Stimulated activated CD8-positive, alpha-beta memory T cell treated with anti-CD3 and anti-CD28 coated beads, Interleukin-4, amount 100 ng/mL, for 4 hours (primary cell): ENCODE measurements at regions not wholly inside any gene's neighbourhood (a gene's known extent, or its start where the extent isn't known, plus 50 kb on each side); places are given as distances from the start of the nearest gene placed in this dataset.

Experiments
- DNase-seq, 2 donors: peaks; one replicate each; pipeline ENCODE4 v3.0.0-alpha.2; 2020; ENCODE audit warnings: low read depth in 2 of 2, low spot score in 1 of 2

- no peak for DNase-seq
Measured at GRCh38 chr10:110355141-110355831, 50.6 kb upstream of the SMNDC1 start.

GRCh38 chr10:110355922-110356627 lies 51.4 kb upstream of the SMNDC1 start:
- no peak for DNase-seq

GRCh38 chr10:110356628-110357245 lies 52.0 kb upstream of the SMNDC1 start:
- DNase-seq, result peak in 1 of 2 donors; percentile 27

GRCh38 chr10:110357252-110357780 lies 52.6 kb upstream of the SMNDC1 start:
- peak in 1 of 2 donors; percentile 38 for DNase-seq

GRCh38 chr10:110357871-110358270 lies 53.2 kb upstream of the SMNDC1 start:
- DNase-seq, result no peak

DNA sequence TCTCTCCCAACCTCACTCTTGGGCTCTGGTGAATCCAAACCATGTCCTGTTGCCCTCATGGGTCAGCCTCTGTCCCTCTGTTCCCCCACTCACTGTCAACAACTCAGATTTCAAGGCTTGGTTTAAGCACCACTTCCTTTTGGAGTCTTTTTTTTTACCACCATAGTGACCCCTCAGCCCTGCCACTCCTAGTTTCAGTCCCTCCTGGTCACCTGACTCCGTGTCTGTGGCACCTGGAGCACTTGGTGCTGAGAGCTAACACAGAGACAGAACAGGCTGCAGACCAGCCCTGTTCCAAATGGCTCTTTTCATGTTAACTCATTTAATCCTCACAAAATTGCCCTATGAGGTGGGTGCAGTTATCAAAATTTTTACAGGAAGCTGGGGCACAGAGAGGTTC lies 53.6 kb upstream of the SMNDC1 start:
- no peak for DNase-seq

GRCh38 chr10:110358869-110359629 lies 54.3 kb upstream of the SMNDC1 start:
- DNase-seq, result no peak

DNA sequence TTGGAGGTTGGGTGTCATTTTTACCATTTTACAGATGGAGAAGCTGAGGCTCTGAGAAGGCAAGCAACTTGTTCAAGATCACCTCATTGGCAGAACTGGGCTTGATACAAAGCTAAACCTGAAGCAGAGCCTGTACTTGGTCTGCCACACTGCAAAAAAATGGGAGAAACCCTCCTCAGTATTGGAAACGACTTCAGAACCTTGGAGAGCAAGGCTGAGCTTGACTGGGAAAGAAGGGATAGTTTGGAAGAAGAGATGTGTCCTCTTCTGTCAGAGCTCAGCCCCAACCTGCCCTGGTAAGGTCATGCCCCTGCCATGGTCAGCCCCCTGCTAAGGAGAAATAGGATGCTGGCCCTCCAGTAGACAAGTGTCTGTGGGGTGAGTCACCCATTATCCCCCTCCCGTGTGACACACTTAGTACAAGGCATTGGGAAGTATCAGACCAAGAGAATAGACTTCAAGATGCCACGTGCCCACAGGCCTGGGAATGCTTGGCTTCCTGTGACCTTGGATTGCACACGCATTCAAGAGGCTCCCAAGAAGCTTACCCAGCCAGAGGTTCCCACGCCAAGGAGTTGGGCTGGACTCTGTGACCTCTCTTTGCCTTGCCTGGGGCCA lies 56.2 kb upstream of the SMNDC1 start:
- no peak for DNase-seq

GRCh38 chr10:110361800-110362456 lies 57.2 kb upstream of the SMNDC1 start:
- no peak for DNase-seq

- DNase-seq, result no peak
Measured at GRCh38 chr10:110363572-110364411, 59.1 kb upstream of the SMNDC1 start.

DNA sequence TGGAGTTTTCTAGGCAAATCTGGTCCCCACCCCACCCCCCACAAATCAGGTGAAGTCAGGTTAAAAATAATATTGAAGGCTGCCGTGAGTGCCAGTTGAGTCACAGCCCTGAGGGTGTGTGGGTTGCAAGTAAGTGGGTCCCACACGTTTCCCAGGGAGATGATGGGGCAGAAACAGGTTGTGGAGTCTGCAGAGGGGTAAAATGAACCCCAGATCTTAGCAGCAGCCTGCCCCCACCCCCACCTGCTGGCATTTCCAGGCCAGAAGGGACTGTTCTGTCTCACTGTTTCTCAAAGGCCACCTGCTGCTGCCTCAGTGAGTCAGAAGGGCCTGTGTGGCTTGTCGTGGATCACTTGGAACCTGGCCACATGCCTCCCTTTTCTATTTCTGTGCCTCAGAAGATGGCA lies 59.8 kb upstream of the SMNDC1 start:
- DNase-seq, result peak in 1 of 2 donors; percentile 54

DNA sequence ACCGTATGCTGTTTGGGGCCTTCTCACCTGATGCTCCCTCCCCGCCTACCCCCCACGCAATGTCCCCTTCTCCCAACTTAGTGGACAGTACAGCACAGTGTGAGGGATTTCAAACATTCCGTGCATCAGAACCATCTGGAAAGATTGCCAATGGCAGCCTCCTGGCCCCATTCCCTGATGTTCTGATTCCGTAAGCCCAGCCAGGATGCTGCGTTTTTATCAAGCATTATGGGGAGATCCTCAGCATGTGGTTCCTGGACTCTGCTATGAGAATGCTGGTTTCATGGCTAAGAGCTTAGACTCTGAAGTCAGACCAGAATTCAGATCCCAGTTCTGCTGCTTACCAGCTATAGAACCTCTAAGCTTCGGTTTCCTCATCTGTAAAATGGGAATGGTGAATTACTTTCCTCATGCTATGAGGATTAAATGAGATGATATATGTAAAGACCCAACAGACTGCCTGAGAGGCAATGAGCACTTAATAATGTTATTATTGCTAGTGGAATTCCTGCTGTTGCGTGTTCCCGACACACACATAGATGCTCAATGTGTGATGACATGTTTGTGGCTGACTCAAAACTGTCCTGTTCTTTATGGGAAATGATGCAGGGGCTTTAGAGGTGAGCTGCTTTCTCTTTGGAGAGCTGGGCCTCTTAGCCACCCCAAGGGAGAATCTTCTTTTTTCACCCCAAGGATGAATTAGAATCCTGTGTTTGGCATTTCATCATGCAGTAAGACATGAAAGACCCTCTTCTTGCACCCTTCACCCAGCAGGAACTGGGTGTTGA lies 60.8 kb upstream of the SMNDC1 start:
- DNase-seq, result no peak

- DNase-seq, result no peak
Measured at GRCh38 chr10:110366635-110367034, 61.9 kb upstream of the SMNDC1 start.

DNA sequence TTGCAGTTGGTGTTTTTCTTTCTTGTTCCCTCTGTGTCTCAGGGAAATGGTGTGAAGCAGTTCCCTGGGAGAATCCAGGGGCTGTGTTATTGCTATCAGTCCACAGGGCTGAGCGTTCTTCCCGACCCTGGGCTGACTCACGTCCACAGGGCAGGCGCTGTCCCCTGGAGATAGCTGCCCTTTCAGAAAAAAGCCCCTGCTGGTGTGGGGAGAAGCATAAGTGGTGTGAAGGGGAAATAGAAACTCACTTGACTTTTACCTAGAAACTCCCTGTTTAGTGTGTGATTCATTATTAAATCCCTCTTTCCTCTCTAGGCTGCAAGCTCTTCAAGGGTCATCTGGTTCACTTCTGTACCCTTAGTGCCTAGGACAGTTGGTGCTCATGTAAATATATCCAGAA lies 63.3 kb upstream of the SMNDC1 start:
- DNase-seq, result no peak

DNA sequence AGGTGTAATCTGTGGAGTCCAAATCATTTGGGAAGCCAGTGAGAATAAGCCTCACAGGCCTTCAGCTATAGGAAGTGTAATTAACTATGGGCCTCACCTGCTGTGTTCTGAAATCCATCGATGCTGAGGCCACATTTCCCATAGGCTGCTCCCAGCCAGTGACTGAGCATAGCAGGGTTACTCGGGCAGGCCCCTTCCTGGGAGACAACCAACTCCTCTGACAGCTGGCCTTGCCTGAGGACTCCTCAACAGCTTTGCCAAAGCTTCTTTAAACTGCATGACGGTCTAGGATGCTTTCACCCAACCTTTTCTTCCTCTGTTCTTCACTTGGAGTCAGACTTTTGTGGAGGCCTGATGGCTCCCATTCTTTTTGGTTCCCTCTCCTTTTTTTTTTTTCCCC lies 63.8 kb upstream of the SMNDC1 start:
- DNase-seq, result no peak

DNA sequence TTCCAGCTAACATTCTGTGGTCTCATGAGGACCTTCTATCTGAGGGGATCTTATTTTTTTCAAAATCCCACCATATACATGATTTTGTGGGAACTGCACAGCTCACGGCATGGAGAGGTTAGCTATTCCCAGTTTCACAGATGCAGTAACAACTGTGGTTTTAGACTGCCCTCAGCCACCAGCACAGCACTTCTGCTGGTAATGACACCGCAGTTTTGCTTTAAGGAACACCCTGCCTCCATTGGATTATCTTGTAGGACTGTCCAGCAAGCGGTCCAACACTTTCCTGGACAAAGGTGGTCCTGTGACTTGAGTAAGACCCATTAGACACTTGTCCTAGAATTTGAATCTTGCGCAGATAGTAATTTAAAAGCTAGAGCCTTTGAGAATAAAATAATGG lies 65.3 kb upstream of the SMNDC1 start:
- no peak for DNase-seq

DNA sequence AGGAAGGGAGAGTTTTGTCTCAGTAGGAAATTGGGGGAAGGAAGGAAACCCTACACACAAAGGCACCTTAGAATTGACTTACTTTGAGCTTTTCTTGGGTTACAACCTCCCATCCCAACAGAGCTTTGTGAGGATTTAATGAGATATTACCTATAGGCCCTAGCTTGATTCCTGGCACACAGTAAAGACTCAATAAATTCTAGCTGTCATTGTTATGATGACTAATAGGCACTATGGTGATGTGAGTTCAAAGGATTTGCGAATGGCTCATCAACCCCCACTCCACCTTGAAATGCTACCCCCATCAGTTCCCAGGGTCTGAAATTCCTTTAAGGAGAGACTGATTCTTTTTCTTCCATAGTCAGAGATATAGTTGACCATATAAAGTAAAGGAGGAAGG lies 67.9 kb upstream of the SMNDC1 start:
- no peak for DNase-seq

DNA sequence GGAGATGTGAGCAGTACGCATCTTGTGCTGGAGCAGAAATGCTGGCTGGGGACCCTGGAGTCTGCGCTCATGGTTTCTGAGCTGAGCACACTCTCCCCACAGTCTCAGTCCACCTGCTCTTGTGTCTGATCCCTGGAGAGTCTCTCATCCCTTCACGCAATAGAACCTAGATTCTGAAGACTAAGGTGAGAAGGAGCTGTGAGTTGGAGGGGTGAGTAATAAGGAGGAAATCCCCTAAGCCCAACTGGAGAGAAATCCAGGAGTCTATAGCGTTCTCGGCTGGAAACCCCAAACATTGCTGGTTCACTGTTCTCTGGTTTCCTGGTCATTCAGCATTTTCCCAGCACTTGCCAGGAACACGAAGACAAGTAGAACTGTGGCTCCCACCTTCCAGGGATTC lies 68.3 kb upstream of the SMNDC1 start:
- no peak for DNase-seq
